ENCODE measurements at regions not wholly inside any gene's neighbourhood (a gene's known extent, or its start where the extent isn't known, plus 50 kb on each side); places are given as distances from the start of the nearest gene placed in this dataset.

DNA sequence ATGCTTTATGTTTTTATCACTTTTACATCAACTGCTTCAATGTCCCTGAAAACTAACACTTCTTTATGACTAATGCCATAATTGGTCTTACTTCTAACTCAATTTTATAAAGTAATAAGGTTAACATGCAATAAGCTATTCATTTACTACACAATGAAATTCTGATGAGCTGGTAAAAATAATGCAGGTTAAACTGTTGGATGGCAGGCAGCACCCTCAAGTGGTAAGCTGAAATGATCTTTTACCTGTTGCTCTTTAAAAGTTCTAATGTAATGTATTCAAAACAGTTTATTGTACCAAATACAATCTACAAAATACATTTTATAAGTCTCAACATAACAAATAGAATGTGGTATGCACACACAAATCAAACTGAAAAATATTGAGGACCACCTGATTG lies 1280.3 kb downstream of the CDH8 start:
- TF ChIP-seq, protein P1, sequence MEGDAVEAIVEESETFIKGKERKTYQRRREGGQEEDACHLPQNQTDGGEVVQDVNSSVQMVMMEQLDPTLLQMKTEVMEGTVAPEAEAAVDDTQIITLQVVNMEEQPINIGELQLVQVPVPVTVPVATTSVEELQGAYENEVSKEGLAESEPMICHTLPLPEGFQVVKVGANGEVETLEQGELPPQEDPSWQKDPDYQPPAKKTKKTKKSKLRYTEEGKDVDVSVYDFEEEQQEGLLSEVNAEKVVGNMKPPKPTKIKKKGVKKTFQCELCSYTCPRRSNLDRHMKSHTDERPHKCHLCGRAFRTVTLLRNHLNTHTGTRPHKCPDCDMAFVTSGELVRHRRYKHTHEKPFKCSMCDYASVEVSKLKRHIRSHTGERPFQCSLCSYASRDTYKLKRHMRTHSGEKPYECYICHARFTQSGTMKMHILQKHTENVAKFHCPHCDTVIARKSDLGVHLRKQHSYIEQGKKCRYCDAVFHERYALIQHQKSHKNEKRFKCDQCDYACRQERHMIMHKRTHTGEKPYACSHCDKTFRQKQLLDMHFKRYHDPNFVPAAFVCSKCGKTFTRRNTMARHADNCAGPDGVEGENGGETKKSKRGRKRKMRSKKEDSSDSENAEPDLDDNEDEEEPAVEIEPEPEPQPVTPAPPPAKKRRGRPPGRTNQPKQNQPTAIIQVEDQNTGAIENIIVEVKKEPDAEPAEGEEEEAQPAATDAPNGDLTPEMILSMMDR (IDR thresholded peaks at IDR 0.05; ENCODE audit: poor library complexity), result peak; percentile 31
- TF ChIP-seq EZH2 (IDR thresholded peaks at IDR 0.05; ENCODE audit: borderline replicate concordance), result no peak

All from hepatocyte (in vitro differentiated cells).